Uterus (tissue), 2 donors: ENCODE measurements at regions not wholly inside any gene's neighbourhood (a gene's known extent, or its start where the extent isn't known, plus 50 kb on each side); places are given as distances from the start of the nearest gene placed in this dataset.
"Not testable (repeated sequence)": the region's sequence is repeated elsewhere in the genome, so short reads cannot be mapped to it uniquely, and the experiment has no call there.

Experiments
- POLR2A ChIP-seq, 2 donors: fragments of 450-650 bp; IDR thresholded peaks; one replicate each; pipeline ENCODE4 v1.6.1; 2016; ENCODE audit warnings: antibody characterized with exemption in 2 of 2, mild to moderate bottlenecking in 1 of 2, moderate library complexity in 1 of 2
- TF ChIP-seq, protein P1 (sequence below), 4 experiments: fragments of 200-600 bp in 2 of 4; fragments of 450-650 bp in 2 of 4; sonication (generic) in 2 of 4; IDR thresholded peaks; one replicate each; pipeline ENCODE4 v1.5.1; 2016 to 2019; ENCODE audit warnings: antibody characterized with exemption in 4 of 4, mild to moderate bottlenecking in 2 of 4, moderate library complexity in 1 of 4

DNA sequence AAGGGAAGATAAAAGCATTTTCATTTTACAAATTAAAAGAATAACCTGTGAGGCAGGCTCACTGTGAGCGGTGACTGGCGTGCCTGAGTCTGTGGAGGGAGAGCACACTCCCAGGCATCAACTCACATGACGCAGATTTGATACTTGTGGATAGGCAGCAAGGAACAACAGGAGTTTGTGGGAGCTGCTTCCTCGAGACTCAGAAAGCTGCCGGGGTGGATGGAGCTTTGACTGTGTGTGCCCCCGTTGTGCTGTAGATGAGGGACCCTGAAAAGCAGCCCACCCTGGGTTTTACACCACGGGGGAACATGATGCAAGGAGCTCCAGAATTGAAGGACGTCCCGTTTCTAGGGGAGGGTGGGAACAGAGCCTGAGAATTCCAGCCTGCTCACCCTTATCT is 764.3 kb upstream of the TPTE start:
- TF ChIP-seq, protein P1, sequence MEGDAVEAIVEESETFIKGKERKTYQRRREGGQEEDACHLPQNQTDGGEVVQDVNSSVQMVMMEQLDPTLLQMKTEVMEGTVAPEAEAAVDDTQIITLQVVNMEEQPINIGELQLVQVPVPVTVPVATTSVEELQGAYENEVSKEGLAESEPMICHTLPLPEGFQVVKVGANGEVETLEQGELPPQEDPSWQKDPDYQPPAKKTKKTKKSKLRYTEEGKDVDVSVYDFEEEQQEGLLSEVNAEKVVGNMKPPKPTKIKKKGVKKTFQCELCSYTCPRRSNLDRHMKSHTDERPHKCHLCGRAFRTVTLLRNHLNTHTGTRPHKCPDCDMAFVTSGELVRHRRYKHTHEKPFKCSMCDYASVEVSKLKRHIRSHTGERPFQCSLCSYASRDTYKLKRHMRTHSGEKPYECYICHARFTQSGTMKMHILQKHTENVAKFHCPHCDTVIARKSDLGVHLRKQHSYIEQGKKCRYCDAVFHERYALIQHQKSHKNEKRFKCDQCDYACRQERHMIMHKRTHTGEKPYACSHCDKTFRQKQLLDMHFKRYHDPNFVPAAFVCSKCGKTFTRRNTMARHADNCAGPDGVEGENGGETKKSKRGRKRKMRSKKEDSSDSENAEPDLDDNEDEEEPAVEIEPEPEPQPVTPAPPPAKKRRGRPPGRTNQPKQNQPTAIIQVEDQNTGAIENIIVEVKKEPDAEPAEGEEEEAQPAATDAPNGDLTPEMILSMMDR (IDR thresholded peaks at IDR 0.05), result not testable (repeated sequence)
- not testable (repeated sequence) for TF ChIP-seq POLR2A (IDR thresholded peaks at IDR 0.05)
